ENCODE measurements at regions not wholly inside any gene's neighbourhood (a gene's known extent, or its start where the extent isn't known, plus 50 kb on each side); places are given as distances from the start of the nearest gene placed in this dataset.
A peak's percentile ranks its signal among the peaks of the same experiment; 100 is the strongest.

- TF ChIP-seq CTCF (conservative IDR thresholded peaks at IDR 0.05) (no peak), ZFX (IDR thresholded peaks at IDR 0.05) (no peak)
- no peak overlapping the region for H3K27ac ChIP-seq
Observed at GRCh38 chr2:795531-796041, 118.4 kb upstream of the TMEM18 start.

DNA sequence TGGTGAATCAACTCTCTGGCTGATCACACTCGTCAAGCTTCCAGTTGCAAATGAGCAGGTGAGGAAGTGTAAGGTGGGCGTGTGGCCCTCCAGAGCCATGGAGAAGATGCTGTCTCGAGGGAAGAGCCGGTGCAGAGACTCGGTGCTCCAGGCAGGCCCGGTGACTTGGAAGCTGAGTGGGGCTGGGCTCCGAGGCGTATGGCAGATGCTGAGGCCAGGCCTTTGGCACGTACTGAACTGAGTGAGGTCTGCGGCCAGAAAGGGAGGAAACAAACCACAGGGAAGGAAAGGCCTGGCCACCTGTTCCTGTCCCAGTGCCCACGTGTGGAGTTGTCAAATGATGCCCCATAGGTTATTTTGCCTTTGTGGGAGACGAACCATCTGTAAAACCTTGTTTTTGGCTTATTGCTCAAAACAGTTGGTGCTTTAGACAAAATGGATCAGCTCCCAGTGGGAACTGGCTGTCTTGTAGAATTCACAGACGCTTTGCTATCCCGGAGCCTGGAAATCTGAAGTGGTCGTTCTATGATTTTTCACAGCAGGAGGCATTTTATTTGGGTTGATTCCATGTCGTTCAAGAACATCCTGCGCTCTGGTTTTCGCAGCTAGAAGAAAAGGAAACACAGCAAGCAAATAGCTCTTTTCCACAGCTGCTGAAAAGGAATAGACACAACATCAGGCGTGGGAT is 117.5 kb upstream of the TMEM18 start:
- no peak overlapping the region for H3K27ac ChIP-seq
- no peak for TF ChIP-seq ZFX (IDR thresholded peaks at IDR 0.05)
- TF ChIP-seq CTCF (conservative IDR thresholded peaks at IDR 0.05) = no peak

- no peak for TF ChIP-seq ZFX (IDR thresholded peaks at IDR 0.05)
- no peak for TF ChIP-seq CTCF (conservative IDR thresholded peaks at IDR 0.05)
- peak overlapping the region; percentile 26 for H3K27ac ChIP-seq
Observed at GRCh38 chr2:793236-793635, 116.0 kb upstream of the TMEM18 start.

- TF ChIP-seq CTCF (conservative IDR thresholded peaks at IDR 0.05) (no peak), ZFX (IDR thresholded peaks at IDR 0.05) (no peak)
- H3K27ac ChIP-seq = peak overlapping the region; percentile 26; the same call in 1 of the 2 replicates
Observed at GRCh38 chr2:792687-793086, 115.5 kb upstream of the TMEM18 start.

DNA sequence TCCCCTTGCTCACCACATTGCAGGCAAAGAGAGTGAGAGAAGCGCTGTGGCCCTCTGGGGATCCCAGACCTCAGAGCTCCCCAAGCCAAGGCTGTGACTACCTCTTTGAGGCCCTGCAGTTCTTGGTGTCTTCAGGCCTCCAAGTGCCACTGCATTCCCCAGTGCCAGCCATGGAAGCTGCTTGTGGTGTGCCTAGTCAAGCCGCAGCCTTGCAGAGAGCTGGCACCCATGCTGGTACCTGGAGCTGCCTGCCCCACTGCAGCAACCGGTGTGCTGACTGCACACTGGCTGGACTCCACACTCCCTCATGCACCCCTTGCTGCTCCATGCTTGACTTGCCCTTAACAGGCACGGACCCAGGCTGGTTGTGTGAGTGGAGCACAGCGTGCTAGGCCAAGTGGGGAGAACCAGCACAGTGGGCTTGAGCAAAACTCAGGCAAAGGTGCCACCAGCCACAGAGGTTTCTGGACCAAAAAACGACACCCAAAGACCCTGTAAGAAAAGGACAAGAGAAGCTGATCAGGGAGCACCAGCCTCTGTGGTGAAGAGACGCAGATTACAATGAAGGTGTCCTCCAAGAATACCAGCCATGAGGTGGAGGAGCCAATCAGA is 113.5 kb upstream of the TMEM18 start:
- H3K27ac ChIP-seq = no peak overlapping the region
- TF ChIP-seq CTCF (conservative IDR thresholded peaks at IDR 0.05) = no peak
- TF ChIP-seq ZFX (IDR thresholded peaks at IDR 0.05) = no peak

GRCh38 chr2:790081-790480 is 112.9 kb upstream of the TMEM18 start:
- TF ChIP-seq CTCF (conservative IDR thresholded peaks at IDR 0.05) (no peak), ZFX (IDR thresholded peaks at IDR 0.05) (no peak)
- no peak overlapping the region for H3K27ac ChIP-seq

DNA sequence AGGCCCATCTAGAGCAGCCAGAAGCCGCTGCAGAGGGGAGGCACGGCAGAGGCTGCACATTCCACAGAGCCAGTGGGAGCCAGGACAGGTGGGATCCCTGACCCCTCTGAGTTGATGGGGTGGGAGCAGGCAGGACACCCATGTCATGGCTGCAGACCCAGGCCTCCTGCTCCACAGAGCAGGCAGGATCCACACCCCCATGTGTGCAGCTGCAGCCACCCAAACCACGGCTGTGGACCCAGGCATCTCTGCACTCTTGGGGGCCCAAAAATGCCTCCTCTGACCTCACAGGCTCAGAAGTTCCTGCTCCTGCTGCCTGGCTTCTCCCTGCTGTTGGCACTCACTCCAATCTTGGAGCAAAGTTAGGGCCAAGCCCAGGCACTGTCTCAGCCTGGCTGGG is 112.3 kb upstream of the TMEM18 start:
- no peak overlapping the region for H3K27ac ChIP-seq
- no peak for TF ChIP-seq CTCF (conservative IDR thresholded peaks at IDR 0.05)
- TF ChIP-seq ZFX (IDR thresholded peaks at IDR 0.05) = no peak
